SIG-M5 treated with dmso at 0.1 percent for 504 hours (cell line): ENCODE measurements at regions not wholly inside any gene's neighbourhood (a gene's known extent, or its start where the extent isn't known, plus 50 kb on each side); places are given as distances from the start of the nearest gene placed in this dataset.

Source experiments
- DNase-seq: peaks from one replicate; lab custom pipeline; 2025; ENCODE audit not compliant: unreplicated experiment; lab: John Stamatoyannopoulos, UW

DNA sequence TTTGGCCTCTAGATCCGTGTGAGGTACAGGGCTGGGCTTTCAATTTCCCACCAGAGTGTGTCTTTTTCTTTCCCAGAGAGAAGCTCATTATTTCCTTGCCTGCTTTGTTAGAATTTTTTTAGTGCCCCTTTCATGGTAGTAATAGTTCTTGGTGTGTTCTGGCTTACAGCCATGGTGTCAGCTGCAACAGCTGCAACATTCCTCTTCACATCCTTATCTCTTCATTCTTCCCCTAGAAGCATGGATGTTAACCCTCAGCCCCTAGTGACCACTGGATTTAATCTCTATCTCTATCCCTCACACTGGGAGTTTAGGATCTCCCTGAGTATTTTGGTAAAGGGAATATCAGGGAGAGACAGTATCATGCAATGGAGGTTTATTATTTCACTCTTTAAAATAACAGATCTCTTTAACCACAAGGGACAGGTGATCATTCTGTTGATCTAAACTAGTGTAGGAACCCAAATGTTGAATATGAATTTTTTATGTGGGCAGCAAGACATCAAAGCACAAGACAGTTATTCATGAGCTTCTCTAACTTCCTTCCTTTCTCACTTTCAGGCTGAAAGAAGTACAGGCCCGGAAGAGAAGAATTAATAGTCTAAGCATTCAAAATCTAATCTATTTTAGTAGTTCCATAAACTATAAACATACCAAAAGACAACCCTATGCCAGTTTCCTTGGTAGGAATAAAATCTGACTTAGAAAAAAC, 160.2 kb downstream of the FAM170A start:
- DNase-seq = no peak

DNA sequence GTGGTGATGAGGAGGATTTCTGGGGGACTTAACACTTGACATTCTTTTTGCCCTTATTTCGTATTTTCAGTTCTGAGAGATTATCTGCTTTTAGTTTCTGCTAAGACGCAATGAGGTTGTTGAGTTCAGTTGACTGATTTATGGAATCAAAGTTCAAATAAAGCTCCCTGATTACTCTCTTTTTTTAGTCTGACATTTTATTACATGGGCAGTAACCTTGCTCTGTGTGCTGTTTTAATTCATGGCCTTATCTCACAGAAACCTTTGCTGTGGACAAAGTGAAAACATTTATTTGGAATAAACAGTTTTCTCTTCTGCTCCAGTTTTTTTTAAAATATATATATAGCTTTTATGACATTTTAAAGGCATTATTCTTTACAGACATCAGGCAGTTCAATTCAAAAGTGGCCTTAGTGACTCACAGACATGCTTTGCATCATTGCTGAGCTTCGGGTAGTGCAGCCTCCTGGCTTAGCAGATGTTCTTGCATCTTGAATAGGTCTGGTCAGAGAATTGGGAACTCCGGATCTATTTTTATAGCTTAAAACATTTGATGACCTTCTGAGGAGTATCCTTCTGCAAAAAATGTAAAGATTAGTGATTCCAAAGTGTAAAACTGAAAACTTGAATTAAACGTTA, 162.9 kb downstream of the FAM170A start:
- no peak for DNase-seq

DNA sequence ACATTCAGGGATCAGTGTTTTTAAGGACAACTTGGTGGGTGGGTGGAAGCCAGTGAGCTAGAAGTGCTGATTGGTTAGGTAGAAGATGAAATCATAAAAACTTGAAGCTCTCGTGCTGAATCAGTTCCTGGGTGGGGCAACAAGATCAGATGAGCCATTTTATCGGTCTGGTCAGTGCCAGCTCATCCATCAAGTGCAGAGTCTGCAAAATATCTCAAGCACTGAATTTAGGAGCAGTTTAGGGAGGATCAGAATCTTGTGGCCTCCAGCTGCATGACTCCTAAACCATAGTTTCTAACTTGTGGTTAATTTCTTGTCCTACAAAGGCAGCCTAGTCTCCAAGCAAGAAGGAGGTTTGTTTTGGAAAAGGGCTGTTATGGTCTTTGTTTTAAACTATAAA, 166.4 kb downstream of the FAM170A start:
- no peak for DNase-seq

DNA sequence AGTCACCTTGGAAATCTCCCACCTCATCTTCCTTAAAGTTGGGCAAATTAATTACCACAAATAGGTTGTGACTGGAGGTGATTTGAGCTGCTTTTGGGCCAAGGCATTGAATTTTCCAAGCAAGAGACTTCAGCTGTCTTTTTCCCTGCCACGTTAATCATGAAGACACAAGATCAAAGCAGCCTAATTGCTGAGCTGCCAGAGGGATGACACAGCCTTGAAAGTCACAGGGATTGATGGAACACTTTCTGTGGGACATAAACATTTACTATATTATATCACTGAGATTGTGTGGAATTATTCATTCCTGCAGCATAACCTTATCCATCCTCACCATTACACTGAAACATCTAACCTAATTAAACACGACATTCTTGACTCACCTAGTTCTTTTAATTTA, 172.2 kb downstream of the FAM170A start:
- DNase-seq = no peak

DNA sequence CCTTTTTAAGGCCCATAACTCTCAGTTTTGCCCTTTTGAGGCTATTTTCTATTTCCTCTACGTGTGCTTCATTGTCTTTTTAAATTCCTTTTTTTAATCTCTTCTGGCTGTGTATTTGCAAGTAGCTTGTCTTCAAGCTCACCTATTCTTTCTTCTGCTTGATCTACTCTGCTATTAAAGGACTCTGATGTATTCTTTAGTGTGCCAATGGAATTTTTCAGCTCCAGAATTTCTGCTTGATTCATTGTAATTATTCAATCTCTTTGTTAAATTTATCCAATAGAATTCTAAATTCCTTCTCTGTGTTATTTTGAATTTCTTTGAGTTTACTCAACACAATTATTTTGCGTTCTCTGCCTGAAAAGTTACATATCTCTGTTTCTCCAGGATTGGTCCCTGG, 178.7 kb downstream of the FAM170A start:
- DNase-seq = no peak

DNA sequence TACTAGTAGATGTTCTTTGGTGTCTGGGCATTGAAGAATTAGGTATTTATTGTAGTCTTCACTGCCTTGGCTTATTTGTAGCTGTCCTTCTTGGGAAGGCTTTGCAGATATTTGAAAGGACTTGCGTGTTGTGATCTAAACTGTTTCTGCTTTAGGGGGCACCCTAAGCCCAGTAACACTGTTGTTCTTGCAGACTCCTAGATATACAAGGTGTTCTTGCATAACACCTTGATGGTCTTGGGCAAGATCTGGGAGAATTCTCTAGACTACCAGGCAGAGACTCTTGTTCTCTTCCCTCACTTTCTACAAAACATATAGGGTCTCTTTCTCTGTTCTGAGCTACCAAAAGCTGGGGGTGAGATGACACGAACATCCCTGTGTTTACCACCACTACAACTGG, 179.1 kb downstream of the FAM170A start:
- DNase-seq = no peak

DNA sequence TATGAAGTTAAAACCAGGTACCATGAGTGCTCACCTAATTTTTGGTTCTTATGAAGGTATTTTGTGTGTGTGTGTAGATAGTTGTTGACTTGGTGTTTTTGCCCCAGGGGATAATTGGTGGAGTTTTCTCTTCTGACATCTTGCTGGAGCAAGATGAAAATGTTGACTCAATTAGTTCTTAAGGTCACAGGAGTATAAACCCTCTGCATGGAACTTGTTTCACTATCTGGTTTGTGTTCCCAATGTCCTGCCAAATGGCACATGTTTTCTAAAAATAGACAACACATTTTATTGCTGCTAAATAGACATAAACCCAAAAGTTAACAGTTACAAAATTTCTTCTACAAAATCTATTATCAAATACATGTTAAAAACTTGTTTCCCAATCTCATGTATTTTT, 180.9 kb downstream of the FAM170A start:
- no peak for DNase-seq

DNA sequence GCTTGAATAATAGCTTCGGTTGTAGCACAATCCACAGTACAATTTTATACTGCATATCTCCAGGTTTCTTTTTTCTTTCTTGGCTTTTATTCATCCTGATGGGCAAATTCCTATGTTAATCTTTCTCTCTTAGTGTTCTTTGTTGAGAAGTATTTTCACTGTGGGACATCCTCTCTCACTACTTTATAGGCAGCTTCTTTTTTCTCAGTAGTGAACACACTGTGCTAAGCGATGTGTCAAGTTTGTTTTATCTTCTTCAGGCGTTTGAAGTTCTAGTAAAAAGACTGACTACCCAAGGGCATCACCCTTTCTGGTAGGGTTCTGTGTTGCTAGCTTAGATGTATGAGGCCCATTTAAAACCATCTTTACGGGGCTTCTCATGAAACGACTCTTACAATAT, 182.1 kb downstream of the FAM170A start:
- DNase-seq = no peak

DNA sequence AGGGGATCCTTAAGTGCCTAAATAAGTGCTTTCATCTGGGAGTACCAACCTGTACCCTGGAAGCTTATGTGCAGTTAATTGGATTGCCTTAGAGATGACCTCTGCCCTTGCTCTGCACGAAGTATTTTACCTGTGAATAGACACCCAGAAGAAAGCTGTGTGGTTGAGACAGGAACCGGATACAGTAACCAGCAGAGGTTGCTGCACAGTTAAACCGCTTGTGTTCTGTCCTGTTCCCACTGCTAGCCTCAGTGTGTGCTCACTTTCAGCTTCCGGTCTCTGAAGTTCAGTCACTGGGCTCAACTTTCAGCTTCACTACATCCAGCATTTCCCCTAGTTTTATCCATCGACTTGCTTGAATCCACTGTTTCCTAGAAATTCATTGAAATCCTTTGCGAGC, 185.3 kb downstream of the FAM170A start:
- DNase-seq = no peak

DNA sequence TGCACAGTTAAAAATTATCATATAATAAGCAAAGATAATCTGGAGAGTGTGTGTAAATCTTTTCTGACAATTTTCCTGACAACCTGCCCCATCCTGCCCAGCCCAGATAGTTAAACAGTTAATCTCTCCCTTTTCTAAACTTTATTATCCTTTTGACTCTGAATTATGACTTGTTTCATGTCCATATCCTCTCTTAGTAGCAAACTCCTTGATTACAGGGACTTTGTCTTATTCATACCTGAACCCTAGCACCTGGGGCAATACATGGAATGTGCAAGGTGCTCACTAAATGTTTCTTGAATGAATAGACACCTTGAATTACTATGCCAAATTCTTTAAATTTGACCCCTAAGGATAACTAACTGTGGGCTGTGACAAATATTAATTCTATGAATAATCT, 186.7 kb downstream of the FAM170A start:
- no peak for DNase-seq

DNA sequence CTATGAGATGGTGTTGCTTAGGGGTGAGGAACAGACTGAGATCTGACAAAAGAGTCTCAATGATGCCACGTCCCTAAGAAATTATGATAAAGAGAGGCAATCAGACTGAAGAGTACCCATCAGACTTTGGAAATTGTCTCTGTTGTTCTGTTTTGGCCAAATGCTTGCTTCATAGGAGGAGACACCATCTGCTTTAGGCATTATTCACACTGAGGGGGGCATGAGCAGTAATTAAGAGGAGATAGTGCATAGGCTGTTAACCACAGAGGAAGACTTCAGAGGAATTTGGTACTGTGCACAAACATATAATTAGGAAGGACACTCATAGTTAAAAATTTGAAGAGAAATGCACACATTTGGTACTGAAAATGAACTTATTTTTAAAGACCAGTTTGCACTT, 190.7 kb downstream of the FAM170A start:
- no peak for DNase-seq

DNA sequence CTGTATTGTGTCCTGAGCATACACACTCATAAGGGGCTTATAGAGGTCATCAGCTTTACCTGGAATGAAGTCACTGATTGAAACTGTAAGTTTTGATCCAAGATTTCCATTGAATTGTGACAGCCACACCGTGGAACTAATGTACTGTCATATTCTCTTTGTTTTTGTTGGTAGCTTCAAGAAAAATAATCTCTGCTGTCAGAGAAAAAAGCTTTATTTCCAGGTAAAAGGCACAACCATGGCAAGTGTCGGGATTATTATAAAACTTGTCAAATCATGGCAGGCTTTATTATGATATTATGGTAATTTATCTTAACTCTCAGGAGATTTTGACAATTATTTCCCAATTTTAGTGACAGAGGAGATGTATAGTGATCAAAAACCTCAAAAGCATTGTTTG, 191.2 kb downstream of the FAM170A start:
- DNase-seq = no peak

DNA sequence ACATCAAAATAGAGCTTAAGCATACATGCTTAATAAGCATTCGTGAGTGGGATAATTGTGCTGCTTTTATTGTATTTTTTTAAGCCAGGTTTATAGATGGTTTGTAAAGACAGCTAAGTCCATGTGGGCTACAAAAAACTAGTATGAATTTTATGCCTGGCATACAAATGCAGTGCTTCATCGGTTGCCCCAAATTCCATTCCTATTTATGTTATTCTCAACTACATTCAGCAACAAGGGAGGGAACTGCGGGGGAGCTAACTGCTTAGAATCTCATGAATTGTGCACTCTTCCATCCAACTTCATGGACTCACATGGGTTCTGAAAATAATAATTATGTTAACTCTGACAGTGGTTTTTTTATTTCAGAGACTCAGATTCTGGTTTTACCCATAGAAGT, 199.2 kb downstream of the FAM170A start:
- DNase-seq = no peak

DNA sequence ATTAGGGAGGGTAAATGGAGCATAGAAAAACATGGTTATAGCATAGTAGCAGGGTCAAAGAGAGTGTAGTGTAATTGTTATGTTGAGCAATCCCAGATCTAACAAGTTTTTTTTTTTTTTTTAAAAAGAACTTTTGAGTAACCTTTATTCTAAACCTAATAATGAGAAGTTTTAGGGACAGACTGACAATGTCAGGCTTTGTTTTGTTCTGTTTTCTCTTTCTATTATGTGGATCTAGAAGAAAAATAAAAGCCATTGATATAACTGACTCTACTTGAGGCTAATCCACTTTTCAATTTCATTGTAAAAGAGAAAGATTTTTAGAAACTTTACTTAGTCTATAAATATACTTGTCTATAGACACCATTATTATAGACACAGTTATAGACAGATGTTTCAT, 200.0 kb downstream of the FAM170A start:
- DNase-seq = no peak

DNA sequence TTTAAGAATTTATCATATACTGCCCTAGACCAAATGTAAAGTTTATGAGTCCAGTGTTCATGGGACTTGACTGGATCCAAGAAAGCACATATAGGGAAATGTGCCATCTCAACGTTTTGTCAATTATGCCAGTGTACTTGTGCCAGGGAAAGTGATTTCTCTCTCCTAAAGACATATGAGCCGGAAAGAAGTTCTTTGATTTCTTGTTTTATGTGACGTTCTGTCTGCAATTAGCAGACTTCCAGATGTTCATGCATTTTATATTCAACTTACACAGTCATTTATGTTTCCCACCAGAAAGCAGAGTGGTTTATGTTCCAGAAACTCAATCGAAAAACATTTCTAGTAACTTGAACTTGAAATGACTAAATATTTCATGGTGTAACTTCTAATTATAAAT, 203.8 kb downstream of the FAM170A start:
- no peak for DNase-seq

DNA sequence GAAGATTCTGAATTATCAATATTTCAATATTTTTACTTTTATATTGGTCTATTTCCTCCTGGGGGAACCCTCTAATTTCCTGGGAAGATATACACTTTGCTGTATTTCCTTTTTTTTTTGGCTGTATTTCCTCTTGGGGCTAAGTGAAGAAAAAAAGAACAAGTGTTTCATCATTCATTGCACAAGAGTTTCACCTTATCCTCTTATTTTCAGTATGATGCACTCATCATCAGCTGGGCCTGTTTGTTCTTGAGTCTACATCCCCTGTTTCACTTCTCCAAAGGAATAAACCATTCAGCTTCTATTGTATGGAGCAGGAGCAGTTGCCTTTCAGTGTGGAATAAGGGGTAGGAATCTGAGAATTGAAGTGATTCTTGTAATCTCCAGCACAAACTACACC, 210.8 kb downstream of the FAM170A start:
- DNase-seq = peak; percentile 81

DNA sequence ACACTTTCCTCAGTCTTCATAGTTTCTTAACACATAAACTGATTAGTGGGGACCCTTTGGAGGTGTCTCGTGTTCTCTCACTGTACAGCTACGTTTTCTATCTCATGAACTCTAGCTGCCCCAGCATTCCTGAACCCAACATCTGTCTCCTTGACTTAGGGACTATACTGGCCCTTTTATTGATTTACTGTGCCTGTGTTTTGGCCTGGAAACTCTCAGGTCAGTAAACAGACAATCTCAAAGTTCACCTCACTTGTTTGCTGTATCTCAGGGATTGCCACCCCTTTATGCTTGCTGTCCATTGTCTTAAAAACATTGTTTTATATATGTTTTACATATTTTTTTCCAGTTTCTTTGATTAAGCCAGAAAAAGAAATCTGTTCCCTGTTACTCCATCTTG, 222.8 kb downstream of the FAM170A start:
- no peak for DNase-seq

DNA sequence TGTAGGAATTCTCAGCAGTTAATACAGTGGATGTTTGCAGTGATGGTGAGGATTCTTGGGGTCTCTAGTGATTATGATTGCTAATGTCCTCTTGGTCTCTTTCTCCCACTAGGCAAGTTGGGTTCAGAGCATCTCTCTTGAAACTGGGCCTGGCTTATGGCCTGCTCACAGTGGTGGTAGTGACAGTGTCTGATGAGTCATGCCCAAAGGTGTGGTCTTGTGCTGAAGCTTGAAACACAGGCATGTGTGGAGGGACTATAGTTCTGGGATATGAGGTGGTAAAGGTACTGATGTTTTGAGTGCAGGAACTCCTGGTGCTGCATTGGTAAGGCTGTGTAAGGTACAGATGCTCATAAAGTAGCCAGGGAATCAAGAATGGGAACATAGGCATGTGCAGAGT, 231.1 kb downstream of the FAM170A start:
- no peak for DNase-seq

DNA sequence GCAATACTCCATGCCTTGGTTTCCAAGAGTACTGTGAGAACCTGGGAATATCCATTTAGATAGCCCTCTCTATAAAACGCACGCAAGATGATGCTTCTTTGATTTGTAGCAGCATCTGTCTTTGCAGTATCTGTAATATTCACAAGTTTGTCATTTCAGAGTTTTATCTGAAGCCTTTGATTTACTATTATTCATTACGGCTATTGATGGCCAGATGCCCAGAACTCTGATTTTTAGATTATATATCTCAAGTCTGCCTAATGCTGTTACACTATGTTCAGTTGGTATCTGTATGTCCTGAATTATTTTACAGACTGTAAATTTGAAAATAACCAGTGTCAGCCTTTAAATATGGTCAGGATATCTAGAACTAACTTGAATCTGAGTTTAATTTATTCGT, 233.3 kb downstream of the FAM170A start:
- no peak for DNase-seq

DNA sequence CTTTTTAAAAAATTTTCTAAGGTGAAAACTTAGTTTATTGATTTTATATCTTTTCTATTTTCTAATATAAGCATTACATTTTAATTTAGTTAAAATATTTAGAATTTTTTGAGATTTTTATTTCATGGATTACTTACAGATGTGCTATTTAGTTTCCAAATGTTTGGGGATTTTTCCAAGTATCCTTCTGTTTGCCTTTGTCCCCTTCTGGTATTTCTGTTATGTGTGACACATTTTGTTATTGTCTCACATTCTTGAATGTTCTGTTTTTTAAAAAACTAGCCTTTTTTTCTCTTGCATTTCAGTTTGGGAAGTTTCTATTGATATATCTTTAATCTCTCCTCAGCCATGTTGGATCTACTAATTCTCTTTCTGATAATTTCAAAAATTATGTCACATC, 234.9 kb downstream of the FAM170A start:
- DNase-seq = no peak

DNA sequence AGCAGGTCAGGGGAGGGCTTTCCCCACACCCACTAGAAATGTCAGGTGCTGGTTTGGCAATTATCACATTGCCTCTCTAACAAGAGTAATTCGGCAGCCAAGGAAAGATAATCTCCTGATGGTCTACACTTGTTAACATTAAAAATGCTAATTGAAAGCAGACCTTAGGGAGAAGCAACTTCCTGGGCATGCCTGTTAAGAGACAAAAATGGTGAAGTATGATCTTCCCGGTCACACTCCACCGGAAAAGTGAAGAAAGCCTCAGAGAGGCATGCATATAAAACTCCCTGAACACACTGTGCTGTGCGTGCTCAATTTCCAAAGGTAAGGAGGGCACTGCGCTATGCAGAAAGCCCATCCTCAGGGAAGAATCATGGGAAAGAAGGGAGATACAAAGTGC, 244.3 kb downstream of the FAM170A start:
- DNase-seq = no peak

DNA sequence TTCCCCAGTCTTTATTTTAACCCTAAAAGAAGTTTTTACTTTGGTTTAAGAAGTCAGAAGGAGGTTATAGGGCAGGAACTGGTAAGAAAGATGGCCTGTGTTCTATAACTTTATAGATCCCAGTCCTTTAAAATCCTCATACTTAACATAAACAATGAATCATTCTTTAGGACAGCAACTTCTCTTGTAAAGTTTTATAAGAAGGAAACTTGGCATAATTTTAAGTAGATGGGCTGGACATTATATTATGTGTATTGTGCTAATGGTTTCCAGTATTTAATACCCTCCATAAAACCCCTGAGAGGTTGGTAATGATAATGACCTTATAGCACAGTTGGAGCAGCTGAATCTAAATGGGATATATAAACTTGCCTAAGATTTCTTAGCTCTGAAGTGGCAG, 247.2 kb downstream of the FAM170A start:
- DNase-seq = no peak

DNA sequence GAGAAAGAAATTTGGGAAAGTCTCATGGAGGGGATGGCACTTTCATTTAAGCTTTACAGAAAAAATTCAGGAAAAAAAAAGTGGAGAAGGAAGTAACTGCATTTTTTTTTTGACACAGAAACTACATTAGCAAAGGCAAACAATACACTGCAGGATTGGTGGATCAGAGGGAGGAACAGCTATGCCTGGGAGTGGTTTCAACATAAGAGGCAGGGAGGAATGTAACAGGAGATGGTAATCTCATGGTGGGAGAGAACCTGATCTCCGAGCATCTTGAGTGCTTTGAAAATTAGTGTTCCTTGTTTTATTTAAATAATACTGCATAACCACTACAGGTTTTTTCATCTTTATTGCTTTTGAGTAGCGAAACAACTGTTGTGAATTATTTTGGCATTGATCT, 249.4 kb downstream of the FAM170A start:
- peak; percentile 24 for DNase-seq
